GM21423 (cell line): ENCODE measurements at regions not wholly inside any gene's neighbourhood (a gene's known extent, or its start where the extent isn't known, plus 50 kb on each side); places are given as distances from the start of the nearest gene placed in this dataset.

Experiments used
- ATAC-seq: cut with Tn5 transposase; IDR thresholded peaks from one replicate; pipeline ENCODE4 v1.9.1; 2021; ENCODE audit warnings: mild to moderate bottlenecking, moderate library complexity; ENCODE audit not compliant: unreplicated experiment

DNA sequence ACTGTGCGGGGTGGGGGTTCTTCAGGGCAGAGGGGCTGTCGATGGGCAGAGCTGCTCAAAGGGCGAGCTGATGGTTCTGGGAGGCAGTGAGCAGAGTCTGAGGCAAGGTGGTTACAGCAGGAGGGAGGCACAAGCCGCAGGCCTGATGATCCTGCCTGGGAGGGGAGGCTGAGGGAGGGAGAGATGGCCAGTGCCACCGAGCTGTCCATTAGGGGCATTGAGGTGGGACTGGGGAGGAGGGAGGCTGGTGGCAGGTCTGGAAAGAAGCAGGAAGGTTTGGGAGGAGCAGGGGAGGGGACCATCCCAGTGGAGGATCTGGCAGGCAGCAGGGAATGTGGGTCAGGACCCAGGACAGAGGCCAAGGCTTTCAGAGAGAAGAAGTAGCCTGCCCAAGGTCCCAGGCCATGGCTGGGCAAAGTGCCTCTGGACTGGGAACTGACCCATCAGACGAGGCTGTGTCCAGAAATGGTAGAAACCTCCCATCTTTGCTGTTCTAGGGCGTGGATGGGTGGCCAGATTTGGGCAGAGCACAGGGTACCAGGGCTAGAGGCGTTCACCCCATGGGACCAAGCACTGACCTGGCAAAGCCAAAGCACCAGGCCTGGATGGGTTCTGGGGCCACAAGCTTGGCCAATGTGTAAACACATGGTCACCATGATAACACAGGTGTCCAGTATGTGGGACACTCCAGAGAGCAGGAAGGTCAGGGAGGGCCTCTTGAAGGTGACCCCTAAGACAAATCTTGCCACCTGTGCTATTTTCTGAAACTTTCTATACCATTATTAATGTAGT is 55.5 kb downstream of the INHBB start:
- ATAC-seq, result no peak

DNA sequence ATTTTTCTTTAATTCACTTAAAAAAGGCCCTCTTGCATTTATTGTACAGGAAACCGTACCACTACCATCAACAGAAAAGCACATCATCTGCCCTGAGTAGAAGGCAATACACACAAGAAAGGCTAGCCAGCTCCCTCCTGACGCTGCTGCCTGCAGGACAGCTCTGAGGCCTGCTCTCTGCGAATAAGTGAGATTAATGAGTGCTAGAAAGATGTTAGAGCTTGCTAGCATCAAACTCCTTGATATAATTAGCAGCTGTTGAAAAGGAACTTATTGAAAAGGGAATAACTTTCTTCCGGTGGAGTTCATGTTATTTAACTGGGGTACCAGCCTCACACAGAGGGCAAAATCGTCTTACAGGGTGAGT is 56.1 kb downstream of the INHBB start:
- no peak for ATAC-seq

DNA sequence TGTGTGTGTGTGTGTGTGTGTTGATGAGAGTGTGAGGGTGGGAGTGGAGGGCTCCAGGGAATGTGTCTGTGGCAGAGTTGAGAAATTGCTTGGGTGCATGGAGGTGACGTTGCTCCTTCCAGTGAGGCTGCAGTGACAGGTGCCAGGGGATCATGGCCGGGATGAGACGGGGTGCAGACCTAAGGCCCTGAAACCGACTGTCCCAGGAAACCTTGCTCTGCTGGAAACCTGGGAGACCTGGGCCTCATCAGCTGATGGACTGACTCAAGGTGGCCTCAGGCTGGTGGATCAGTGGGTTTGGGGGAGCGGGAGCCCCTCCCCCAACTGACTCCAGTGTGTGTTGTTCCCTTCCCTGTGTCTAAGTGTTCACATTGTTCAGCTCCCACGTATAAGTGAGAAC is 56.6 kb downstream of the INHBB start:
- ATAC-seq, result no peak

DNA sequence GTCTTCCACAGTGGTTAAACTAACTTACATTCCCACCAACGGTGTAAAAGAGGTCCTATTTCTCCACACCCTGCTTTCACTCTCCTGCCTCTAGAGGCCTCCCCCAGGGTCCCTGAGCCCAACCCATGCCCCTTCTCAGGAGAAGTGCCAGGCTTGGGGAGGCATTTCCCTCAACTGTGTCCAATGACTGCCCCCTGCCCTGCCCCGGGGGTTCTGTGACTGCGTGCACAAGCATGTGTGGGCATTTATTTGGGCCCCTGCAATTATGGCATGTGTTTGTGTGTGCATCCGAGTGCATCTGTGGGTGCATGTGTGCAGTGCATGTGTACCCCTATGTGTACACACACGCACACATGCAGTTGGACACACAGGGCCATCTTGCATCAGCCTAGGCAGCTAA is 57.3 kb downstream of the INHBB start:
- ATAC-seq, result no peak

DNA sequence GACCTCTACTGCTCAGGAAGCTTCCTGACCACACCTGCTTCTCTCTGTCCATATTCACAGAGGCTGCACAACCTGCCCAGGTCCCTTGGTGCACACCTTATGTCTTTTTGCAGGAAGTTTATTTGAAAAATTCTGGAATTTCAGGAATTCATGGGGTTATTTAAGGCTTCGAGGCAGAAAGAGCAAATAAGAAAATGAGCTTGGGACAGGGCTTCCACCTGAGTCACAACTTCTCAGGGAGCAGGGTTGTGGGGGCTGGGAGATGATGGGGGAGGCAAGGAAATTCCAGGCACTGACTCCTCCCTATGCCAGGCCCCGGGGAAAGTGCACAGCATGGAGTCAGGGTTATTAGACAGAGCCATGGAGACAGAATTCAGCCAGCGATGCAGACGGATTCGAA is 57.7 kb downstream of the INHBB start:
- ATAC-seq, result no peak

DNA sequence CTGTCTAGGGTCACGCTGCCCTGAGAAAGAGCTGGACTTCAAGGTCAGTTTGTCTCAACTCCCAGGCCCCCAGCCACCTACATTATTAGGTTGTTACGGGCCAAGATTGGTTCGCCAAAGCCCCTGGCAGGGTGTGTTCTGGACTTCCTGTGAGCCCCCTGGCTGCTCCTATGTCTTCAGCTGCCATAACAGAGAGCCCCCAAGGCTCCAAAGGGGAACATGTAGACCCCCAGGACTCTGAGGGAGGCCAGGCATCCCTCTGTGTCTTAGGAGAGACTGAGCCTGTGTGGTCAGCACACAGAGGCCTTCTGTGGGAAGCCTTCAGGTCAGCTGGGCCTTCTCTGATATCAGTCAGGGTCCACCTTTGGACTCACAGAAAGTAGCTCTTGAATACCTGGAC is 58.3 kb downstream of the INHBB start:
- ATAC-seq, result no peak

DNA sequence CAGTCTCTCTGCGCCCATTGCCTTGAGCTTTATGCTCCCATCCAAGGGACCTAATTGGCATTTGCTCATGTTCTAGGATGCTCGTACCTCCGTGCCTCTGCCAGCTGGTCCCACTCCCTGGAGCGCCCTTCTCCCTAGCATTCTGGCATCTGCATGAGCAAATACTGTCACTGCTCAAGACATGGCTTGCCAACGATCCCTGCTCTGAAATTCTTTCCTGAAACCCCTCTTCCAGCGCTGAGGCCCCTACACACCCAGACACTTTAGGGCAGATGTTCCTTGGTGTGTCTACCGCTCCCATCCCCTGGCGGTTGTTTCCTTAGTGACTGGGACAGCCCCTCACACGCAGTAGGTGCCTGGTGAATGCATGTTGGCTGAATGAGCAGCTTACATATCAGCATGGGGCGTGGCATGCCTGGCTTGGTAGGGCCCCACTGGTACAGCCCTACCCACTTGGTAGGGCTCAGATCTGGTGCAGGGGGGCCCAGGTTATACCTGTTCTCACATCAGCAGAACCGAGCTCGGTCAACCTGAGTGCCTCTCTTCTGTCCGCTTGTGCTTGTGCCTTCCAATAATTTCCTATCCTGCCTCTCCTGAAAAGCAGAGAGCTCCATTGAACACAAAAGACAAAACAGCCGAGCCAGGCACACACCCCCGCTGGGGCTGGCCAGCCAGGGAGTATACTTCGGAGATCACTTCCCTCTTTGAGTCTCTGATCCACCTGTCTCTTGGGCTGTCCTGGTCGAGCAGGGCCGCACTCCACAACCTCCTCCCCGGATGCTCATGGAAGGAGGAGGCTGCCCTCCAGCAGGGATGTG is 59.2 kb downstream of the INHBB start:
- no peak for ATAC-seq

DNA sequence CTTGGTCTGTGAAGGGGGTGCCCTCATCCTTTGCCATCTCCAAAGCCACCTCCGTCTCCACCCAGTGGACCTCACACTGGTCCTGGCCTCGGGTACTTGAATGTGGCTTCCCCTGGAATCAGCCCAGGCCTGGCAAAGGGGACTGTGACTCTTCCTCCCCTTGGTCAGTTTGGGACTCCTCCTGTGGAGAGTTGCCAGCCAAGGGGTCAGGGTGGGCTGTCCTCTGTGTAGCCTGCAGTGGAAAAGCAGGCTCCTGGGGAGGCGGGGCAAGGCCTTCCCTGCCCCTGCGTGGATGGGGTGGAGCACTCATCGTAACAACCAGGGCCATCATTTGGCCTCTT is 59.8 kb downstream of the INHBB start:
- no peak for ATAC-seq

DNA sequence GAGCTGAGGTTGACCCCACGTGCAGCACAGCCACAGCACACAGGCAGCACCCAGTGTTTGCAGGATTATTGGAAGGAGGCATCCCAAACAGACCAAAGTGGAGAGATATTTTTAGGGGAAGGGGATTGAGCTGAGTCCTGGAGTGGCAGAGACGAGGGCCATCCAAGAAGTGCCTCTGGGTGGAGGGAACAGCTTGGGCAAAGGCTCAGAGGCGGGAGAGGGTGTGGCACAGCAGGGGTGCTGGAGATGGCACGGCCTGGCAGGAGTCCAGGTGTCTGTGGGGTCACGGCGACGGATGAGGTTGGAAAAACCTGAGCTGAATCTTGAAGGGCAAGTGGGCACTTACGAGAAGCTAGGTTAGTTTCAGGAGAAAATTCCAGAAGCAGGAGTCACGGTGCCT is 60.6 kb downstream of the INHBB start:
- no peak for ATAC-seq

DNA sequence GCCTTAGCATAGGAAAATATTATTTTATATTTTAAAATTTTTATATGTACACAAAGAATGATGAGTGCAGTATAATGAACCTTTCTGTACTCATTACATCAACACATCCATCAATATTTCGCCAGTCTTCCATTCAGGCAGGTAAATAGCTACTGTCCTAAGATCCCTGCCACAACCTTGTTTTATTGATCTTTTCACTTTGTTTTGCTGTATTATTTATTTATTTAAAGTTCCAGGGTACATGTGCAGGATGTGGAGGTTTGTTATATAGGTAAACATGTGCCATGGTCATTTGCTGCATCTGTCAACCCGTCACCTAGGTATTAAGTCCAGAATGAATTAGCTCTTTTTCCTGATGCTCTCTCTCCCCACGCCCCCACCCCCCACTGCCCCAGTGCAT is 64.6 kb downstream of the INHBB start:
- no peak for ATAC-seq

DNA sequence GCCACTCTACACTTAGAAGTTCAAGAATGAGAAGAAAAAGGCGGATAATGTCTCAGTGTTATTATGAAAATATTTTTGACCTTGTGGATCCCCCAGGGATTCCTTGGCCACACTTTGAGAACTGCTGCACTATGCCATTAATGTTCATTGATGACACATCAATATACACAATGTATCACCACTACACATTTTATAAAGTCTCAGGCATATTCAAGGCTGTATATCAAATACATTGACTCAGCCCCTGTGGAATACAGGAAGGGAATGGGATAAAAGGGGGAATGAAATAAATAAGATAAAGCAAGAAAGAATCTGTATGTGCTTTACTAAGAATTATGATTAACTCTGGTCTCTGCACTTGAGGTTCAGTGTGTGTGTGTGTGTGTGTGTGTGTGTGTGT is 69.1 kb downstream of the INHBB start:
- ATAC-seq, result no peak

DNA sequence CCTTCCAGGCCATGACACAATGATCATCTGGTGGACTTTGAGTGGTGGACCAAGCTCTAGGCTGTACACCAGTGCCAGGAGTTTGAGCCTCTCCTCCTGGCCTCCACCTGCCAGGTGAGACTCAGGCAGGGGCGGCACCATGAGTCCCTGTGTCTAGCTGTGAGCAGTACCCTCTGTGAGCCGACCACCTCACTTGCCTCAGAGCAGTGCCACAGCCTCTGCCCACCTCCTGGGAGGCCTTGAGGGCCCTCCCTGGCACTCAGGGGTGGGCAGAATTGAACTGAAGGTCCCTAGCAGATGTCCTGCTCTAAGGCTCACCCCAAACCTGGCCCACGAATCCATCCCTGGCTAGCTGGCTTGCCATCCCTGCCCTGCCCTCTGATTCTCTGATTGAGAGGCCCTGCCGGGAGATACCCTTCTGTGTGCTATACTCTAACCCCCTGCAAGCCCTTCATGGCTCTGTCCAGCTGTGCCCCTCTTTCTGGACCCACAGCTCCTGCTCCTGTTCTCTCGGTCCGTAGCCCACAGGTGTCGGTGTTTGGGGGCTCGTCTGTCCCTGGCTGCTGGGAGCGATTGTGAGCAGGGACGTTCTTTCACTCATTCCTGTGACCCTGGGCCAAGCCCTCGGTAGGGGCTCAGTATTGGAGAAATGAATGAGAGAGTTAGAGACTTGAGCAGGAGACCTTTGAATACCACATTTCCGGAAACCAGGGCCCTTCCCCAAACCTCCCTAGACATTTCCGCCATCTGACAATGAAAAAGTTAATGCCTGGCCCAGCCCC is 70.0 kb downstream of the INHBB start:
- no peak for ATAC-seq

DNA sequence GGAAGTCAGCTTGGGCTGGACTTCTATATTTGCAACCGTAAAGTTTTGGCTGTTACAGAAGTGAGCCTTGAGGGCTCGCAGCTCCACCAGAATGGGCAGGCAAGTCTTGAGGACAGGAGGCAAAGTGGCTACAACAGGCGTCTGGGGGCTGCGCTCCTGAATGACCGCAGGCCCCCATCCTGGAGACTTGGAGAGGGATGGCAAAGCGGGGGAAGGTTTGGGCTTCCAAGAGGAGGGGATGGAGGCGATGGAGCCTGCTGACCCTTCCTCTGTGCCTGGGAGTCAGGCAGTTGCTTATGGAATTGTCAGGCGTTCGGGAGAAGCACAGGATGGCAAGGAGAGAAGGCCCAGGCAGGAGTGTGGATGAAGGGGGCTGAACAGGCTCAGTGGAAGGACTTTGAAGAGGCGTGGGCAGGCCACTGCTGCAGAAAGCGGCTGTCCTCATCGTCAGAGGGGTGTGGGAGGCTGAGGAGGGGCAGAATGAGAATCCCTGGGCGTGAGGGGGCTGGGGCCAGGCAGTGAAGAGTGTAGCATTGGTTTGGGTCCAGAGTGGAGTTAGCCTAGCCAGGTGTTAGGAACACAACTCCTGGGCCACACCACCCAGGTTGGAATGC is 72.3 kb downstream of the INHBB start:
- no peak for ATAC-seq

DNA sequence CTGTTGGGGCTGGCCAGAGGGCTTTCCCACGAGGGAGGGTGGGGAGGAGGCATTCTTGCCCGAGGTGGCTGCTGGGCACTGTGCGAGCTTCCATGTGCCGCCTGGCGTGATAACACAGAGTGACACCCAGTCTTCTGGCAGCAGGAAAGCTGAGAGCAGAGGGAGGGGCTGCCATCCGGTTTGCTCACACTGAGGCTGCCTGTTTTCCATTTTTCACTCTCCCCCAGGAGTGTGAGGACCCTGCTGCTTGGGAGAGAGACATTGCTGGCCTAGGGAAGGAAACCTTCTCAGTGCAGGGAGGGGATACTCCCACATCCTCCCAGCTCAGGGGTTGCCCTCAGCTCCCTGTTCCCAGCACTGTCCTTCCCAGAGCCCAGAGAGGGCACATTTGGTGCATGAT is 73.1 kb downstream of the INHBB start:
- no peak for ATAC-seq

DNA sequence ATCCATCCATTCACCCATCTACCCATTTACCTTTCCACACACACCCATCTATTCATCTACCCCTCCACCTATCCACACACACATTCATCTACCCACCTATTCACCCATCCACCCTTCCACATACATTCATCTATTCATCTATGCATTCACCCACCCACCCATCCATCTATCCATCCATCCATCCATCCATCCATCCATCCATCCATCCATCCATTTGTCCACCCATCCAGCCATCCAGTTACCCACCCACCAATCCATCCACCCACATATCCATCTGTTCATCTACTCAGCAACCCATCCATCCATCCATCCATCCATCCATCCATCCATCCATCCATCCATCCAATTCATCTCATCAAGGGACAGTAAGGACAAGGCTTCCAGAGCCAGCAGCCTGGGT is 74.0 kb downstream of the INHBB start:
- ATAC-seq, result no peak

DNA sequence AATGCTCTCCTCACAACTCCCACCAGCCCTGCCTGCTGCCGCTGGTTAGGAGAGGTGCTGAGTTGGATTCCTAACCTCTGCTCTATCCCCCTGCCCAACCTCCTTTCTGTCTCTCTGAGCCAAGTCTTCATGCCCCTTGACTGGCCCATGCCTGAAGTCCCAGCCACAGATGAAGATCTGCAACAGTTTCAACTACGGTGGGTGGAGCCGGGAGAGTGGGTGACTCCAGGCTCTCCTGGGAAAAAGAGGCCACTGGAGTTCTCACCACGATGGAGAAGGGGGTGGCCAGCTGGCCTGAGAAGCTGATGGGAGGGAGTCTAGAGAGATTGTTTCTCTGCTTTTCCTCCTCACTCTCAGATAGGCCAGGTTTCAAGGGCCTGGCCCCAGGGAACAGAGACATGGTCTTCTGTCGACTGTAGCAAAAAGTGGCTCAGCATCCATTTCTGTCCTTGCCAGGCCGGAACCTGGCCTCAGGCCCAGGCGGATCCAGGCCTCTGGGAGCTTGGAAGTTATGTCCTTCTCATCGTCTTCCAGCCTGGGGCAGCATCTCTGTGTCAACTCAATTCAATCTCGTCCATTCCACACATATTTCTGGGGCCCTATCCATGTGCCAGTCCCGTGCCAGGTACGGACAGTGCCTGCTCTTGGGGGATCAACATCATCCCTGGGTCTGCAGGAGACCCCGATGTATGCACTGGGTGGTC is 75.3 kb downstream of the INHBB start:
- no peak for ATAC-seq

DNA sequence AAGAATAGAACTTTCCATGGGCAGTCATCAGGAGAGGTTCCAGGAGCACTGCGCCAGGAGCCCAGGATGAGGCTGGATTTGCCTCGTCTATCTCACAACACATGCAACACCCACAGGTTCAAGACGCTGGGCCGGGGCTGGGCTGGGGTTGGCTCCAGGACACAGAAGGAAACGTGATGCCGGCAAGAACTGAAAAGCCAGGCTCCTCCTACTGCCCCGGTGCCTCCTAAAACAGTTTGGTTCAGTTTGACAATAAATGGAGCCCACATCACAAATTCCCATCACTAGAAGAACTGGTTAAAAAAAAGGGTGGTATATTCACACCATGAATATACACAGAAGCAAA is 75.9 kb downstream of the INHBB start:
- ATAC-seq, result no peak

DNA sequence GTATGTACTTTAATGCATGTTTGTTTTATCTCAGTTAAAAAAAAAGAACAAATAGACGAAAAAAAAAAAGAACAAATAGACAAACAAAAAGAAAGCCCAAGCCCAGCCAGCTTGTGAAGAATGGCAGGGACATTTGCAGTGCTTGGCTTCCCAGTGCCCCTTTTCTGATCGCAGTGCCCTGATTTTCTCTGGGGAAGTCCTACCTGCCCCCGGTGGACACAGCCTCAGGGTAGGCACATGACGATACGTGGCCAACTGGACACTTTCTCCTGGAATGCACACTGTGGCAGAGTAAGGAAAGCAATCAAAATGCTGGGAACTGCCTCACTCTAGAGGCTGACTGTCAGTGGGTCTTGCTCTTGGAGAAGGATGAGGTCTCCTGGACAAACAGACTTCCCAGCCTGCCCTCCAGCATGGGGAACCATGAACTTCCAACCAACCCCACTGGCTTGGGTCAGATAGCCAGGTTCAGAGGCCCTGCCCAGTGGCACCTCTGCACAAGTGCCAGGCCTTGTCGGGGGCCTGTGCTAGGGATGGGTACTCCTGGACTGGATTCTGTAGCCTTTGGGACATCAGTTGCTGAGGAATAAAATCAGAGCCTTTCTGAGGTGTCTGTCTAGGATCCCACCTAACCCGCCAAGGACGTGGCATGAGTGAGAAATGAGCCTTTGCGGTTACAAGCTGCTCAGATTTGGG is 76.7 kb downstream of the INHBB start:
- ATAC-seq, result no peak

DNA sequence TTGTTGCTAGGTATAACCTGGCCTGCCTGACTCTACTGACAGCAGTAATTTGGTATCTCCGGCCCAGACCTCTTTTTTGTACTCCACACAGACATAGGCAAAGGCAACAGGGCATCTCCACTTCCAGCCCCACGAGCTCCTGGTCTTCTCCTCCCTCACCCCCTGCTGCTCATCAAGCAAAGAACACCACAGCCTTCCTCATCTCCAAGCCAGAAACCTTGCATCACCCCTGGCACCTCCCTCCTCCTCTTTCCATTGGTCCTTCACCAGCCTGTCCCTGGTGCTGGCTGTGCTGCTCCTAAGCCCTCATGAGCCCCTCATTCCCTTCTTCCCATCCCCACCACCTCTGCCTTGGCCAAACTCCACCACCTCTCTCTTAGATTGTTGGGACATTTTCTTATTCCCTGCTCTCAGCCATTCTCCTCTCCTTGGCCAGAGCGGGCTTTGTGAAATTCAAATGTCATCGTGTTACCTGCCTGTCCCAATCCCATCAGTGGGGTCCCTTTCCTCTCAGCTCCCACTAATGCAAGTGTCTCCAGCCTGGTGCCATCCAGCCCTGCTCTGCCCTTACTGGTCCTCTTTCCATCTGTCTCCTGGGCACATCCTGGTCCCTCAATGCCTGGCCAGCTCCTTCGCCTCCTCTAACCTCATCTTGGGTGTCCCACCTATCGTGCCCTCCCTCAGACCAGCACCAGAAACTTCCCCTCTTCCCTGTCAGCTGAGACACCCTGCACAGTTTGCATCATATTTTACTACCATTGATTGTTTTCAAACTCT is 77.4 kb downstream of the INHBB start:
- no peak for ATAC-seq
